Nephron (organoid): ENCODE measurements at regions not wholly inside any gene's neighbourhood (a gene's known extent, or its start where the extent isn't known, plus 50 kb on each side); places are given as distances from the start of the nearest gene placed in this dataset.

ENCODE experiments used
- H3K27ac Mint-ChIP-seq, 3 experiments: 2 replicates each; pipeline ENCODE4 v1.8.0; 2020; ENCODE audit warnings: mixed read lengths in 3 of 3, mild to moderate bottlenecking in 2 of 3, moderate library complexity in 1 of 3
- H3K27me3 Mint-ChIP-seq: 2 replicates; pipeline ENCODE4 v1.8.0; 2021; ENCODE audit warnings: low read depth, mild to moderate bottlenecking, moderate library complexity, mixed read lengths
- H3K36me3 Mint-ChIP-seq: 2 replicates; pipeline ENCODE4 v1.8.0; 2020; ENCODE audit warnings: low read depth, mixed read lengths
- H3K4me1 Mint-ChIP-seq: 2 replicates; pipeline ENCODE4 v1.8.0; 2020; ENCODE audit warnings: mixed read lengths
- H3K4me3 Mint-ChIP-seq, 3 experiments: 2 replicates each; pipeline ENCODE4 v1.8.0; 2020; ENCODE audit warnings: mild to moderate bottlenecking in 3 of 3, mixed read lengths in 3 of 3, moderate library complexity in 2 of 3
- H3K9me3 Mint-ChIP-seq: 2 replicates; pipeline ENCODE4 v1.8.0; 2020; ENCODE audit warnings: mixed read lengths
- TF ChIP-seq, protein P1 (sequence below), 3 experiments: fragments of 200-600 bp; sonication (generic); IDR thresholded peaks; one replicate each; pipeline ENCODE4 v1.5.0; 2021; ENCODE audit warnings: antibody characterized with exemption in 3 of 3; ENCODE audit not compliant: unreplicated experiment in 3 of 3

DNA sequence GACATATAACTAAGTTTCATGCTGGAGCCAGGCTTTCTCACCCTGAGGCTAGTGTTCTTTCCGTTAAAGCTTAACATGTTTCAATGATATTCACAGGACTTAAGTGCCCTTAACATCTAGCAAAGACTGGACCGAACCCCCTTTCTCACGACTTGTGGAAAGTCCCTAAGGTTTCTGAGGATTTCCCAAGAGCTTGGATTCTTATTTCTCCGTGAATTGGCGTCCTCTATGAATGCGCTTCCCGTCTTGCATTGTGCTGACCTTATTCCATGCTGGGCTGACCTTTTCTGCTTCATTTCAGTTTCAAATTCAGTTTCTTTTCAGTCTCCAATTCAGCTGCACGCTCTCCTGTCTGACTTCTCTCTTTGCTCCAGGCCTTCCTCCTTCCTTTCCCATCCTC lies 206.4 kb downstream of the HS3ST3A1 start:
- H3K4me1 Mint-ChIP-seq = peaks cover 16% of the 10 kb centered on the region
- no peak overlapping the region for H3K4me3 Mint-ChIP-seq
- peak overlapping the region in 2 of 3 experiments; percentile 5 to 69 for H3K27ac Mint-ChIP-seq
- no peaks in the 10 kb centered on the region for H3K36me3 Mint-ChIP-seq
- H3K27me3 Mint-ChIP-seq = no peaks in the 10 kb centered on the region
- H3K9me3 Mint-ChIP-seq = no peaks in the 10 kb centered on the region
- TF ChIP-seq, protein P1, sequence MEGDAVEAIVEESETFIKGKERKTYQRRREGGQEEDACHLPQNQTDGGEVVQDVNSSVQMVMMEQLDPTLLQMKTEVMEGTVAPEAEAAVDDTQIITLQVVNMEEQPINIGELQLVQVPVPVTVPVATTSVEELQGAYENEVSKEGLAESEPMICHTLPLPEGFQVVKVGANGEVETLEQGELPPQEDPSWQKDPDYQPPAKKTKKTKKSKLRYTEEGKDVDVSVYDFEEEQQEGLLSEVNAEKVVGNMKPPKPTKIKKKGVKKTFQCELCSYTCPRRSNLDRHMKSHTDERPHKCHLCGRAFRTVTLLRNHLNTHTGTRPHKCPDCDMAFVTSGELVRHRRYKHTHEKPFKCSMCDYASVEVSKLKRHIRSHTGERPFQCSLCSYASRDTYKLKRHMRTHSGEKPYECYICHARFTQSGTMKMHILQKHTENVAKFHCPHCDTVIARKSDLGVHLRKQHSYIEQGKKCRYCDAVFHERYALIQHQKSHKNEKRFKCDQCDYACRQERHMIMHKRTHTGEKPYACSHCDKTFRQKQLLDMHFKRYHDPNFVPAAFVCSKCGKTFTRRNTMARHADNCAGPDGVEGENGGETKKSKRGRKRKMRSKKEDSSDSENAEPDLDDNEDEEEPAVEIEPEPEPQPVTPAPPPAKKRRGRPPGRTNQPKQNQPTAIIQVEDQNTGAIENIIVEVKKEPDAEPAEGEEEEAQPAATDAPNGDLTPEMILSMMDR (IDR thresholded peaks at IDR 0.05; ENCODE audit: unreplicated experiment in 3 of 3) = no peak

DNA sequence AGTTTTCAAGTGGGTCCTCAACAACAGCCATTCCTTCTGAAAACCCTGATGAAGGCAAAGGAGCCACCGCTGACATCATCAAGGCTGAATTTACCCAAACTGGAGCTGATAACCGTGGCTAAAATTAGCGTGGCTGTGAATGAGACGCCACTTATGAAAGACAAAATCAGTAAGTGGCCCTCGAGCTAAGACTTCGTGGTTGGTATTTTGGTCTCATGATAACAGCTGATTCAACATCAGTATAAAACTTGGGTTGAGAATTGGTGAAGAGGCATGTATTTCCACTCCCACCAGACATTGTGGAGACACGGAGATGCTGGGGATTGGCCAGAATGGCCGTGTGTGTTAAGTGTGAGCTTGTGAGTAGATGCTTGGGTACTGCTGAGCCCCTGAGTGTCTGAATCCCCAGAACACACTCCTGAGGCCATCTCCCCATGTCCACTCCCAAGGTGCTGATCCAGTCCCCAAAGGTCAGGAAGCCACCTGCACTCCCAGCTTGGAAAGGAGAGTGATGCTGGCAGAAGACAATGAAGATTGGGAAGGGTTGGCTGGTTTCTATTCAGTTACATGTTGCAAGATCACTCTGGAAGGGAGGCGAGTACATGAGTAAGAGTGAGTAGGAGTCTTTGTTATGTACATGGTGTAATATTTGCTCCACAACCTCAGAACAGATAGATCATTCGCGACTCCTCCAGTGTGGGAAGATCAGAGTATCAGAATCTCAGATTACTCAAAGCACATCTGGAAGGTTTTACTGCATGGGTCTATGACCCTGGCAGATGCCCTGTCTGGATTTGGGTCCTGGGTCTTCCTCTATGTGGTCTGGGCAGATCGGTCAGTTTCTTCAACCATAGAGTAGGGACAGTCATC lies 207.7 kb downstream of the HS3ST3A1 start:
- no peaks in the 10 kb centered on the region for H3K27me3 Mint-ChIP-seq
- no peaks in the 10 kb centered on the region for H3K9me3 Mint-ChIP-seq
- TF ChIP-seq, protein P1 (IDR thresholded peaks at IDR 0.05; ENCODE audit: unreplicated experiment in 3 of 3) = no peak
- H3K36me3 Mint-ChIP-seq = no peaks in the 10 kb centered on the region
- no peak overlapping the region for H3K27ac Mint-ChIP-seq
- peaks cover 16% of the 10 kb centered on the region for H3K4me1 Mint-ChIP-seq
- H3K4me3 Mint-ChIP-seq = no peak overlapping the region

DNA sequence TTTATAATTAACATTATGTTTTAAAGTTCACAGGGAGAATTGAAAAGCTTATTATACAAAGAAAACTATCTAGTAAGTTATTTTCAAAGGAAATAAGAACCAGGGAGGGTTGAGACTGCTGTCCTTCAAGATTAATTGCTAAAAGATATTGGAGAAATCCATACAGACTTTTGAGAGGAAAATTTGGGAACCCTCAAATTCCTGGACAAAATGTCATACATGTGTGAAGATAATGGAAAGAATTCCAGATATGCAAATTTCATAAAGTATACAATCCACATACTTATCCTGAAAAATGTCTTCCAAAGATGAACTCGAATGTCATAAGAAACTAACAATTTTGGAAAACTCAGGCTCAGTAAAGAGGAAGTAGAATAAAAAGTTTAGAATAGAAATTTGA lies 213.8 kb downstream of the HS3ST3A1 start:
- Mint-ChIP-seq H3K4me3 (no peak overlapping the region), H3K27me3 (no peaks in the 10 kb centered on the region), H3K4me1 (no peaks in the 10 kb centered on the region), H3K27ac (no peak overlapping the region), H3K36me3 (no peaks in the 10 kb centered on the region), H3K9me3 (no peaks in the 10 kb centered on the region)
- TF ChIP-seq, protein P1 (IDR thresholded peaks at IDR 0.05; ENCODE audit: unreplicated experiment in 3 of 3) = no peak

DNA sequence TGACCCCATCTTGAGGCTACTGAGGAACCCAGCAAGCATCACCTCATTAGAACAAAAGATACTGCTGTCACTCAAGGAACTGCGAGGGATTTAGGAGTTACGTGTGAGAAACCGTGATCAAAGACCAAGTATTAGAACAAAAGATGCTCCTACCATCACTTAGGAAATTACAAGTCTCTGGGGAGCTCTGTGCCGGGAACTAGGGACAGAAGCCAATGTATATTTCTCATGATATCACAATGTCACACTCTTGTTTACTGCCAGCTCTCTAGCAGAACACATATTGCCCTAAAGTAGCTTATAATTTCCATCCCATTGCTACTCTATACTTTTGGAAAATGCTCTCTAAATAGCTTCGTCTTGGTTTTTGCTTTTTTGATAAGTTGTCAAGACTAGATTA lies 214.5 kb downstream of the HS3ST3A1 start:
- TF ChIP-seq, protein P1 (IDR thresholded peaks at IDR 0.05; ENCODE audit: unreplicated experiment in 3 of 3) = no peak
- H3K4me1 Mint-ChIP-seq = no peaks in the 10 kb centered on the region
- no peaks in the 10 kb centered on the region for H3K36me3 Mint-ChIP-seq
- no peak overlapping the region for H3K4me3 Mint-ChIP-seq
- H3K9me3 Mint-ChIP-seq = no peaks in the 10 kb centered on the region
- no peak overlapping the region for H3K27ac Mint-ChIP-seq
- no peaks in the 10 kb centered on the region for H3K27me3 Mint-ChIP-seq

DNA sequence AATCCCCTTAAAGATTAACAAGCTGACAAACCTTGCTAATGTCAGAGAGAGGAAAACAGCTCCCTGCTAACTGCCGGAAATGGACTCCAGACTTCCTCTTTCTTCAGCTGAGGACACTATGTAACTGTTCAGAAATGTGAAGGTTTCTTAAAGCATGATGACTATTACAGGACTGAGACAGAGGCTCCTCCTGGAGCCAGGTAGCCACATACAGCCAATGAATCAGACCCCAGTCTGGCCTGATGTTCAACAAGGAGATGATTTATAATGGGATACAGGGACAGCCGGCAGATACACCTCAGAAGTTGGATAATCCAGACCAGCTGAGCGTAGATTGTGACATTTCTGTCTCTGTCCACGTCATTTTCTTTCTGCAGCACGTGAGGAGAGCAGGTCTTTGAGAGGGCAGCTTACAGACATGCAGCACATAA lies 216.2 kb downstream of the HS3ST3A1 start:
- no peaks in the 10 kb centered on the region for H3K4me1 Mint-ChIP-seq
- no peak overlapping the region for H3K27ac Mint-ChIP-seq
- TF ChIP-seq, protein P1 (IDR thresholded peaks at IDR 0.05; ENCODE audit: unreplicated experiment in 3 of 3) = no peak
- H3K9me3 Mint-ChIP-seq = peaks cover 5% of the 10 kb centered on the region
- no peak overlapping the region for H3K4me3 Mint-ChIP-seq
- H3K27me3 Mint-ChIP-seq = no peaks in the 10 kb centered on the region
- H3K36me3 Mint-ChIP-seq = no peaks in the 10 kb centered on the region

DNA sequence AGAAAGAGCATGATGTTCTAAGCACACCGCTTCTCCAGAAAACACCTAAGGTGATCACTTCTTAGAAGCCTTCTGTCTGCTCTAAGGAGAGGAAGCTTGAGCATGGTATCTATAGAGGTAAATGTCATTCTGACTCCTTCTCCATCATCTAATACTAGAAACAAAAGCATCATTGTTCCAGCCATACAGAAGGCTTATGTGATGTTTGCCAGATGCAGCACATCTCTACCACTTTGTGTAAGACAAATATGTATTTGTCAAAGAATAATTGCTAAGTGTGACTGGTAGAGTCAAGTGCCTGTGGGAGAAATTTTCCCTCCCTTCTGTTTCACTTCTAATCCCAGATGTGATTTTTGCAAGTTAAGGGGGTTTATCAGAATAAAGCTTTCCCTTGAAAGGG lies 217.1 kb downstream of the HS3ST3A1 start:
- TF ChIP-seq, protein P1 (IDR thresholded peaks at IDR 0.05; ENCODE audit: unreplicated experiment in 3 of 3) = no peak
- Mint-ChIP-seq H3K27me3 (no peaks in the 10 kb centered on the region), H3K4me1 (no peaks in the 10 kb centered on the region), H3K27ac (no peak overlapping the region), H3K9me3 (peaks cover 5% of the 10 kb centered on the region), H3K4me3 (no peak overlapping the region), H3K36me3 (no peaks in the 10 kb centered on the region)
